ENCODE measurements at regions not wholly inside any gene's neighbourhood (a gene's known extent, or its start where the extent isn't known, plus 50 kb on each side); places are given as distances from the start of the nearest gene placed in this dataset.

DNA sequence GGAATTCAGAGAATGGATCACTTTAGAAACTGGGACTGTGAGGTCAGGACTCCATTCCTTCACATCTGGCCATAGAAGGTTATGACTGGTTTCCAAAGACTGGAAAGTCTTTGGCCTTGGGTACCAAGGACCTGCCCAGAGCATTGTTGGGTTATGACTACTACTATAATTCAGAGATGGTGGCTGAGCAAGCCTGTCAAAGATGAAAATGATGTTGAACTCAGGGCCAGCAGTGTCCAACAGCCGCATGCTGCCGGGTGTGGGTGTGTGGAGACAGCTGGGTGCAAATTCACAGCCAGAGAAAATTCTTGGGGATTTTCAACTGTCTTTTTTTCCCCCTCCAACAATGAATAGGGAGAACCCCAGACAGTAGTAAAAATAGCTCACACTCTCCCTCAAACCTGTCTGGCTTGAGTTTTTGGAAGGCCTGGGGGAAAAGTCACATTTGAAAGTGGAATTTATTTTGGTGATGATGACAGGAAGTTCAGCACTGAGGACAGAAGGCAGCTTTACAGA lies 166.8 kb upstream of the NCAM1 start:
- no peak overlapping the region for H3K27ac ChIP-seq (ENCODE audit: low read depth, low read length)
- no peaks in the 10 kb centered on the region for H3K36me3 ChIP-seq (ENCODE audit: control insufficient read depth, low read length)
- no peak overlapping the region for H3K4me3 ChIP-seq (ENCODE audit: low read length)
- no peaks in the 10 kb centered on the region for H3K9me2 ChIP-seq (replicated peaks; ENCODE audit: control insufficient read depth, low read length)
- no peak for TF ChIP-seq EZH2phosphoT487 (IDR thresholded peaks at IDR 0.05; ENCODE audit: borderline replicate concordance, low read length)
- TF ChIP-seq, protein P1, sequence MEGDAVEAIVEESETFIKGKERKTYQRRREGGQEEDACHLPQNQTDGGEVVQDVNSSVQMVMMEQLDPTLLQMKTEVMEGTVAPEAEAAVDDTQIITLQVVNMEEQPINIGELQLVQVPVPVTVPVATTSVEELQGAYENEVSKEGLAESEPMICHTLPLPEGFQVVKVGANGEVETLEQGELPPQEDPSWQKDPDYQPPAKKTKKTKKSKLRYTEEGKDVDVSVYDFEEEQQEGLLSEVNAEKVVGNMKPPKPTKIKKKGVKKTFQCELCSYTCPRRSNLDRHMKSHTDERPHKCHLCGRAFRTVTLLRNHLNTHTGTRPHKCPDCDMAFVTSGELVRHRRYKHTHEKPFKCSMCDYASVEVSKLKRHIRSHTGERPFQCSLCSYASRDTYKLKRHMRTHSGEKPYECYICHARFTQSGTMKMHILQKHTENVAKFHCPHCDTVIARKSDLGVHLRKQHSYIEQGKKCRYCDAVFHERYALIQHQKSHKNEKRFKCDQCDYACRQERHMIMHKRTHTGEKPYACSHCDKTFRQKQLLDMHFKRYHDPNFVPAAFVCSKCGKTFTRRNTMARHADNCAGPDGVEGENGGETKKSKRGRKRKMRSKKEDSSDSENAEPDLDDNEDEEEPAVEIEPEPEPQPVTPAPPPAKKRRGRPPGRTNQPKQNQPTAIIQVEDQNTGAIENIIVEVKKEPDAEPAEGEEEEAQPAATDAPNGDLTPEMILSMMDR (IDR thresholded peaks at IDR 0.05; ENCODE audit: low read depth, low read length, poor library complexity, severe bottlenecking): no peak
- no peaks in the 10 kb centered on the region for H3K9me3 ChIP-seq (ENCODE audit: control insufficient read depth, insufficient read depth, low read length)
- no peaks in the 10 kb centered on the region for H3F3A ChIP-seq (ENCODE audit: control insufficient read depth, insufficient read depth)
- no peaks in the 10 kb centered on the region for H3K79me2 ChIP-seq (ENCODE audit: control insufficient read depth, low read length)
- H4K20me1 ChIP-seq (ENCODE audit: control insufficient read depth, insufficient read depth, low read depth, low read length): no peaks in the 10 kb centered on the region
- H3K4me1 ChIP-seq (ENCODE audit: control insufficient read depth, low read length): no peaks in the 10 kb centered on the region
- H3K4me2 ChIP-seq (ENCODE audit: low read length): no peak overlapping the region
- no peaks in the 10 kb centered on the region for H3K27me3 ChIP-seq (ENCODE audit: control insufficient read depth, low read length)

DNA sequence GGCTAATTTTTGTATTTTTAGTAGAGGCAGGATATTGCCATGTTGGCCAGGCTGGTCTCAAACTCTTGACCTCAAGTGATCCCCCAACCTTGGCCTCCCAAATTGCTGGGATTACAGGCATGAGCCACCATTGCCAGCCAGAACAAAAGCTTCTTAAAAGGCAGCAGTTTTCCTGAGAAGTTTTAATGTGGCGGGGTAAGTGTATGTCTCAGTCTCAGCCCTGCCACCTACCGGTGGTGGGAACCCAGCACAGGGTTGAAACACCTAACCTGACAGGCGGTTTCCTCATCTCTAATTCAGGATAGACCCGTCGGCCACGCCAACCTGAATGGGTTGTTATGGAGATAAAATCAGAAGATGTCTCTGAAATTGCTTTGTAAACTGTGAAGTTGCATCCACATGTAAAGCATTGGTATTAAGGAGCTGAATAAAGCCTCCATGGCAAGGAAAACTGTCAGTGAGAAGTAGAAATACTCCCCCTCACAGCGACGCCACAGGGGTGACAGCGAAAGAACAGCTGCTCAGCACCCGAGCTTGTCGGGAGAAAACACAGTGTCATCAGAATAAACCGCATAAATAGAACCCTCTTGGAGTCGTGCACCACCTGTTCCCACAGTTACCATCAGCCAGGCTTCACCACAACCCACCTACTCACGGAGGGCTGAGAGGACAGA lies 165.9 kb upstream of the NCAM1 start:
- no peak for TF ChIP-seq EZH2phosphoT487 (IDR thresholded peaks at IDR 0.05; ENCODE audit: borderline replicate concordance, low read length)
- TF ChIP-seq, protein P1 (IDR thresholded peaks at IDR 0.05; ENCODE audit: low read depth, low read length, poor library complexity, severe bottlenecking): peak; percentile 81
- Histone ChIP-seq H3K9me2 (replicated peaks; ENCODE audit: control insufficient read depth, low read length) (no peaks in the 10 kb centered on the region), H3K4me1 (ENCODE audit: control insufficient read depth, low read length) (no peaks in the 10 kb centered on the region), H3K4me3 (ENCODE audit: low read length) (no peak overlapping the region), H3K79me2 (ENCODE audit: control insufficient read depth, low read length) (no peaks in the 10 kb centered on the region), H3K9me3 (ENCODE audit: control insufficient read depth, insufficient read depth, low read length) (no peaks in the 10 kb centered on the region), H3K27me3 (ENCODE audit: control insufficient read depth, low read length) (no peaks in the 10 kb centered on the region), H4K20me1 (ENCODE audit: control insufficient read depth, insufficient read depth, low read depth, low read length) (no peaks in the 10 kb centered on the region), H3K4me2 (ENCODE audit: low read length) (no peak overlapping the region), H3F3A (ENCODE audit: control insufficient read depth, insufficient read depth) (no peaks in the 10 kb centered on the region), H3K27ac (ENCODE audit: low read depth, low read length) (no peak overlapping the region), H3K36me3 (ENCODE audit: control insufficient read depth, low read length) (no peaks in the 10 kb centered on the region)

DNA sequence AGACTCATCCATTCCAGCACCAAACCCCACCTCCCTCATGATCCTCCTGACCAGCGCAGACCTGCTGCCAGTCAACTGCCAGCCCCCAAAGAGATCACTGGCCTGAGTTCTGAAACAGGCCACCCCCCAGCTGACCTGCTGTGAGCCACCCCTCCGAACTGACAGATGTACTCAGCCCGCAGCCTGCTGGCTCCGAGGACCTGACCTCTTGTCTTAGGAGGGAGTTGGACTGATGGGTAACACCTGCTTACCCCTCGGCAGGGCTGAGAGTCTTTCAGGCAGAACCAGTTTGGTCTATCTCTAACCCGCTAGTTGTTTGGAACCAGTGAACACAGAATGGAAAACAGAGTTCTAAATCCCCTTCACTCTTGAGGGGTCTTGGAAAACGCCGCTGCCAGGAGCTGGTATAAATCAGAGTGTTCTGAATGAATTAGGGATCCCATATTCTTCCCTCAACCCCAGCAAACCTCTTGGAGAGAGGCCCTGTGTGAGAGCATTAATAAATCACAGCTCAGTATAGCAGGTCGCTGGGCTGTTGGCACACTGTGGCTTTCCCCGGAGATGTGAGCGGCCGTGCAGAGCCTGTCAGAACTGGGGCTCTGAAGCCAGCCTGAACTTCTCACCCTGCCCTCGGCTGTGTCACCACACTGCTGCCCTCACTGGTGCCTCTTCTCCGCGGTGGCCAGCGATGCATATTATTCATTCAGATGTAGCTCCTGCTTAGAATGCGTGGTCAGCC lies 165.1 kb upstream of the NCAM1 start:
- Histone ChIP-seq H3K27ac (ENCODE audit: low read depth, low read length) (no peak overlapping the region), H3K4me3 (ENCODE audit: low read length) (no peak overlapping the region), H3K9me2 (replicated peaks; ENCODE audit: control insufficient read depth, low read length) (no peaks in the 10 kb centered on the region), H3K4me1 (ENCODE audit: control insufficient read depth, low read length) (no peaks in the 10 kb centered on the region), H3K4me2 (ENCODE audit: low read length) (no peak overlapping the region), H3K36me3 (ENCODE audit: control insufficient read depth, low read length) (no peaks in the 10 kb centered on the region), H3F3A (ENCODE audit: control insufficient read depth, insufficient read depth) (no peaks in the 10 kb centered on the region), H3K27me3 (ENCODE audit: control insufficient read depth, low read length) (no peaks in the 10 kb centered on the region), H3K9me3 (ENCODE audit: control insufficient read depth, insufficient read depth, low read length) (no peaks in the 10 kb centered on the region), H4K20me1 (ENCODE audit: control insufficient read depth, insufficient read depth, low read depth, low read length) (no peaks in the 10 kb centered on the region), H3K79me2 (ENCODE audit: control insufficient read depth, low read length) (no peaks in the 10 kb centered on the region)
- TF ChIP-seq EZH2phosphoT487 (IDR thresholded peaks at IDR 0.05; ENCODE audit: borderline replicate concordance, low read length): no peak
- TF ChIP-seq, protein P1 (IDR thresholded peaks at IDR 0.05; ENCODE audit: low read depth, low read length, poor library complexity, severe bottlenecking): no peak

All from DOHH2 (cell line).